HG03457 (cell line): ENCODE measurements at regions not wholly inside any gene's neighbourhood (a gene's known extent, or its start where the extent isn't known, plus 50 kb on each side); places are given as distances from the start of the nearest gene placed in this dataset.
"Not testable (repeated sequence)": the region's sequence is repeated elsewhere in the genome, so short reads cannot be mapped to it uniquely, and the experiment has no call there.

Source experiments
- ATAC-seq: cut with Tn5 transposase; IDR thresholded peaks from one replicate; pipeline ENCODE4 v1.9.1; 2021; ENCODE audit warnings: moderate number of reproducible peaks; ENCODE audit not compliant: unreplicated experiment

DNA sequence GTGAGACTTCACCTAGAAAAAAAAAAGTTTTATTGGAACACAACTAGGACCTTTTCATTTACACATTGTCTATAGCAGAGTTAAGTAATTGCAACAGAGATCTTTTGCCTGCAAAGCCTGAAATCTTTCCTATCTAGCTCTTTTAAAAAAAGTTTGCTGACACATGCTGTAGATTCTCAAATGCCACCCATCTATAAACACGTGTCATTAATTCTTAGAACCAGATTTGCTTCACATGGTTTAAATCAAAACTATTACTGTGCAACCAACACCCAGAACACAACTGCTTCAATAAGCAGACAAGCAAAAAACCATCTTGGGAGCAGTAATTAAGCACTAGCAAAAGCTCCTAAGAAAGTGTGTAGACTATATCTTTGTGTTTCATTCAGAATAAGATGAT is 55.0 kb downstream of the OXSM start:
- ATAC-seq: no peak

DNA sequence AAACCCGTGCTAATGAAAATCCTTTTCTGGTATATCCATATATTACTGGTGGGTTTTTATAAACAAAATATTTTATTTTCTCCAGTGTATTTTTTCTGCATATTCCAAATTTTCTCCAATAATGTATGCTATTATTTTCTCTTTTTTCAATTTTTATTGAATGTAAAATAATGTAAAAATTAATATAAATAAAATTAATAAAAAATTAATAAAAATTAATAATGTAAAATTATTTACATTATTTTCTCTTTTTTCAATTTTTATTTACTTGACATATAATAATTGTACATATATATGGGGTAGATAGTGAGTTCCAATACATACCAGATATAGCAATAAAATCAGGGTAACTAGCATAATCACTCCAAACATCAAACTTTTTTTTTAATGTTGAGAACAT is 56.4 kb downstream of the OXSM start:
- ATAC-seq: no peak

DNA sequence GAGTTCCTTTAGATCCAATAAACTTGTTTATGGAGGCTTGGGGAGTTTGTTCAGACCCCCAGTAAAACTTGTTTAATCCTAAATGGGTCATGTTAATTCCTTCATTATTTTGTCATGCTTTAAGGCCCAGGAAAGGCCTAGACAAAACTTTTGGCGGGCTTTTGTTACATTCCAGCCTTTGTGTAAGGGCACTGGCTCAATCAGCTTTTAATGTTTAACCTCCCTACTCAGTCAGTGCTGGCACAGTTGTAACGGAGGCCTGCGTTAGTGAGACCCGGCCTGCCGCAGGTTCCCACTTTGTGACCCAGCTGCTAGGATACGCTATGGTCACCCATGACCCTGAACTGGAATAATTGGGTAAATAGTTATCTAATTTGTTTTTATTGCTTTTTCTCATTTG is 59.2 kb downstream of the OXSM start:
- ATAC-seq: no peak

DNA sequence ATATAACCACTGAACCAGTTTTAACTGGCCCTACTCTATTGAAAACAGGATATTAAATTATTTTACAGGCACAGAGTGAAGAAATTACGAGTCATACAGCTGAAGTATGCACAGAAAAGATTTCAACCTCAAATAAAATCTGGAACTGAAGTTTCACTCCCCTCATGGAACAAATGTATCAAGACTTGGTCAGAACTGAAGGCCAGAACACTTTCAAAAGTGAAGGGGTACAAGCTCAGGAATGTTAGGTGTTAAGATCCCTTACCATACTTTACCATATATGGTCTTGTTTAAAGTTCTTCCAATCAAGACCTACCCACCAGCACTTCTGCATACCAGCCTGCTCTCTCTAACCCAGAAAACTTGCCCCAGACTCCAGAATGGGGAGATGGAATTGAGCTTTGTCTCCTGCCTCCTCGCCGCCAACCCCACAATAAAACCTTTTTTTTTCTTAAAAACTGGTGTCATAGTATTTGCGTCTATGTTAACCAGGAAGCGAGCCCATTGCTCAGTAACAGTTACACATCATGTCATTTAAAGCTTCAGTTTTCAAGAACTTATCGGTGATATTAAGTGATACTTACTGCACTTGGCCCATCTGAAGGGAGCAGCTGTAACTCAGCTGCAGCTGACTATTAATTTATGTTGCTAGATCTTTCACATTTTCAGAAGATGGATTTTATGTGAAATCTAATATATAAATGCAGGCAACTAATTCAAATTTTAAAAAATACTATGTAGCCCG is 59.9 kb downstream of the OXSM start:
- ATAC-seq: no peak

DNA sequence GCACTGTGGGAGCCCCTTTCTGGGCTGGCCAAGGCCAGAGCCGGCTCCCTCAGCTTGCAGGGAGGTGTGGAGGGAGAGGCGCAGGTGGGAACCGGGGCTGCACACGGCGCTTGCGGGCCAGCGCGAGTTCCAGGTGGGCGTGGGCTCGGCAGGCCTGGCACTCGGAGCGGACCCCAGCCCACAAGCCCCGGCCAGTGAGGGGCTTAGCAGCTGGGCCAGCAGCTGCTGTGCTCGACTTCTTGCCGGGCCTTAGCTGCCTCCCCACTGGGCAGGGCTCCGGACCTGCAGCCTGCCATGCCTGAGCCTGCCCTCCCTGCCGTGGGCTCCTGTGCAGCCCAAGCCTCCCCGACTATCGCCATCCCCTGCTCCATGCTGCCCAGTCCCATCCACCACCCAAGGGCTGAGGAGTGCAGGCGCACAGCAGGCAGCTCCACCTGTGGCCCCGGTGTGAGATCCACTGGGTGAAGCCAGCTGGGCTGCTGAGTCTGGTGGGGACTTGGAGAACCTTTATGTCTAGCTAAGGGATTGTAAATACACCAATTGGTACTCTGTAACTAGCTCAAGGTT is 61.9 kb downstream of the OXSM start:
- not testable (repeated sequence) for ATAC-seq

DNA sequence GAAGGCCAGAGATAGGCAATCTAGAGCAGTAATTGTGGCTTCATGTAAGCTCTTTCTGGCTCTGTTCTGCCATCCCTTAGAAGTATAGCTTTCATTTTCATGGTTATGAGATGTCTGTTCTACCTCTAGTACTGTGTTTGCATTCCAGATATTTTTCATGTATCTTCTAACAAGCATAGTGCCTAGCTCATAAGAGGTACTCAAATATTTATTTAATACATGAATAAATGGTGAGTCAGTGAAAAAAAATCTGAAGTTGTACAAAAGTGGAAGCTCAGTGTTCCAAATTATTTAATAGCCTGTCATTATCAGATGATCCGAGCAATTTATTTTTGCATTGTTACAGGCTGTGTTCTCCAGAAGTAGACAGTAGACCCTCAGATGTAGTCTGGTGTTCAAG is 64.3 kb downstream of the OXSM start:
- no peak for ATAC-seq

DNA sequence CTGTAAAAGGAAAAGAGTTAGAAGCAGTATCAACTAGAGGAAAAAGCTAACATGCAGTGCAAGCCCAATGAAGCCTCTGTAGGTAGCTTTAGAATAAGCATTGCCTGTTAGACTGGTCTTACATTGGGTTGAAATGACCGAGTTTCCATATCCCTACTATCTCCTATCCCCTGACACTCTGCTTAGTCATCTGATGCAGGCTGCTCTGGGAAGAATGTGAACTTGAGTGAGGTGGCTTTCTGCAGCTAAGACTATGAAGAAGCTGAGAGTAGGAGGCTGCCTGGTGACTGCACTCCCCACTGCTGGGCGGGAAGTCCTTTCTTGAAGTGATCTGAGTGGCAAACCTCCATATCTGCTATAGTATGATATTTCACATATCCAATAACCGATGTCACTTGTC is 64.7 kb downstream of the OXSM start:
- no peak for ATAC-seq

DNA sequence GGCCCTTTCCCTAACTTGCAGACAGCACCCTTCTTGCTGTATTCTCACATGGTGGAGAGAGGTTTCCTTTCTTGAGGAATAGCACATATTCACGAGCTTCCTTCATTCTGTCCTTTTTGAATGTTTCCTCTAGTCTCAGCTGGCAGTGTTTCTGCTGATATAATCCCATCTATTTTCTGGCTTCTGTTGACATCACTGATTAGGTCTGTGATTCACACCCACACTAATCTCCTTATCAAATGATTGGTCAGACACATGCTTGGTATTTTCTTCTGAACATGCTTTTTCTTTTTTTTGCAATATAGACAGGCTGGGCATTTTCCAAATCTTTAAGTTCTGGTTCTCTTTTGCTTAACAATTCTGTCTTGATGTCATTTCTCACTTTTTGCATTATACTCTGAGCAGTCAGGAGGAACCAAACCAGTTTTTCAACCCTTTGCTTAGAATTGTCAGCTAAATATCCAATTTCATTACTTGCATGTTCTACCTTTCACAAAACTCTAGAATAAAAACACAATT is 65.4 kb downstream of the OXSM start:
- ATAC-seq: no peak

DNA sequence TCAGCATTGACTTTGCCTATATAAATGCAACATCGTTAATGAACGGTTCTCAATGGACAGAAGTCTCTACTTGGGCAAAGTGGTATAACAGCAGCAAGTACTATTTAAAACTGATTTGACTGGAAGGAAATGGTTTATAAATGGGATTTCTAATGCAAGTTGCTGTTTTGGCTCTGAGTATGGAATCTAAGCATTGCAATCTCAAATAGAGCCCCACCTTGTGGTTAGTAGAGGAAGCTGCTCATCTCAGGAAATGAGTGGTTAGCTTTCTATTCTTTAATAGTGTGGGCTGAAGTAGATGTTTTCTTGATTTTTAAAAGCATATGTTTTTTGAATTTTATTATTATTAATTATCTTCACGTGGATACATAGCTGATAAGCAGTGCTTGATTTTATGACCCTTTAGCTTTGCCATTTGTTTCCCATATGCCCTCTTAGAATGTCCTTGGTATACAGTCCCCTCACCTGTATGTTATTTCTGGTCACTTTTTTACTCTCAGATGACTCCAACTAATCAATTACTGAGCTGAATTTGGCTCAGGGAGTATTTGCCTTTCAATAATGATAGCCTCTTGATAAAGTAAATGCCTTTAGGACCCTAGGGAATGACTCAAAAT is 67.1 kb downstream of the OXSM start:
- peak; percentile 95 for ATAC-seq

DNA sequence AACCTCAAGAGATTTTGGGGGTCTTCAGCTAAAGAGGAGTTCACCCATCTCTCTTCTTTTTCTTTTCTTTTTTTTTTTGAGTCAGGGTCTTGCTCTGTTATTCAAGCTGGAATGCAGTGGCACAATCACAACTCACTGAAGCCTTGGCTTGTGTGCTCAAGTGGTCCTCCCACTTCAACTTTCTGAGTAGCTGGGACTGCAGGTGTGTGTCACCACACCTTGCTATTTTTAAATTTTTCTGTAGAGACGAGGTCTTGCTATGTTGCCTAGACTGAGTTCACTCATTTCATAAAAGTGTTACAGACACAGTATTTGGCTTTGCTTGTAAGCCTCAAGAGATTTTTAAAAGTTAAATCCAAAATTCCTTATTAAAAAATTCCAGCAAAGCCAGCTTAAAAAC is 71.7 kb downstream of the OXSM start:
- no peak for ATAC-seq

DNA sequence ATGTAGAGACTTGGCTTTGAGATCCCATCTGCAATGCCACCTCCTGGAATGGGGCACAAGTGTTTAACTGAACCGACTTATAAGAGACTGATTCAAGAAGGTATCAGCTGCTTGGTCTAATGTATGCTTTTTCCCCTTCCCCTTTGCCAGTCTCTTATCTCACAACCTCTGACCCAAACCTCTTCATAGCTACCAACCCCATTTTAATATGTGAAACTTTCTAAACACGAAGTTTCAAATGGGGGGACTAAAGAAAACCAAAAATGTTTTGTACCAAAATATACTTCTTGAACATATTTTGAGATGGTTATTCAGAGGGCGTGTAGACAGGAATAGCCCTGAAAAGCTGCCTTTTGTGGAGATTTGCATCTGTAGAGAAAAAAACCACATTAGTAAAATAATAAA is 73.1 kb downstream of the OXSM start:
- ATAC-seq: no peak

DNA sequence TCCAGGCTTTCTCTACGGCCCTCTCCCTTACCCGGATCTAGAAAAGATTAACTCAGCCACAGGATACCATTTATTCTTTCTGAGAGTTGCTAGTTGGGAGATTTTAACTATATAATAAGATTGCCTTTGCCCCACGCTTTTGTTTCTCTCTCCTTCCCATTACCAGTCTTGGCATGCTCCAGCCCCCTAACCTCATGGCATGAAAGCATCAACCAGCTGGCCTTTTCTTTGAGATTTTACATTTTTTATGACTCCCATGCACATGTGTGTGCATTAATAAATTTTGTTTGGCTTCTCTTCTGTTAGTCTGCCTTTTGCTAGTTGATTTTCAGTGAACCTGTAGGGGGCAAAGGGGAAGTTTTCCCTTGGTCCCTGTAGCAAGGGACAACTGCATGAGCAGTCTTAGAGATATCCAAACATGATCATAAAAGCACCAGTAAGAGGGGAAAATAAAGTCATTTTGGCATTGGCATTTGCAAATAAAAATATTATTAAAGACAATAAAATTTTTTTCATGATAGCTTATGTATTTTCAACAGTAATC is 73.6 kb downstream of the OXSM start:
- ATAC-seq: no peak

DNA sequence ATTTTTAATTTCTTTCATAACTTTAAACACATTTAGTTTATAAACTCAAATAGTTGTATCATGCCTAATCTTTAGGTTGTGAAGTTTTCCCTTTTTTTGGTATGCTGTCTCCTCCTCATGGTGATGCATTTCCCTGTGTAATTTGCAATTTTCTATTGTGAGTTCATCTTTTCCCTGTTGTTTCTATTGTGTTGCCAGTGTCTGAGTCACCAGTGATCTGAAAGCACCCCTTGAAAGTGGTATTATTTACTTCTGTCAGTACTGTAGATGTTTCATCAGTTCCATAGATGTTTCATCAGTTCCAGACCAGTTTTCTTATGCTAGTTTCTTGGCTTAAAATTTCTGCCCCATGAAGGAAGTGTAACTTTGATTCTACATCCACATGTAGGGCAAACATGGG is 80.6 kb downstream of the OXSM start:
- ATAC-seq: no peak

DNA sequence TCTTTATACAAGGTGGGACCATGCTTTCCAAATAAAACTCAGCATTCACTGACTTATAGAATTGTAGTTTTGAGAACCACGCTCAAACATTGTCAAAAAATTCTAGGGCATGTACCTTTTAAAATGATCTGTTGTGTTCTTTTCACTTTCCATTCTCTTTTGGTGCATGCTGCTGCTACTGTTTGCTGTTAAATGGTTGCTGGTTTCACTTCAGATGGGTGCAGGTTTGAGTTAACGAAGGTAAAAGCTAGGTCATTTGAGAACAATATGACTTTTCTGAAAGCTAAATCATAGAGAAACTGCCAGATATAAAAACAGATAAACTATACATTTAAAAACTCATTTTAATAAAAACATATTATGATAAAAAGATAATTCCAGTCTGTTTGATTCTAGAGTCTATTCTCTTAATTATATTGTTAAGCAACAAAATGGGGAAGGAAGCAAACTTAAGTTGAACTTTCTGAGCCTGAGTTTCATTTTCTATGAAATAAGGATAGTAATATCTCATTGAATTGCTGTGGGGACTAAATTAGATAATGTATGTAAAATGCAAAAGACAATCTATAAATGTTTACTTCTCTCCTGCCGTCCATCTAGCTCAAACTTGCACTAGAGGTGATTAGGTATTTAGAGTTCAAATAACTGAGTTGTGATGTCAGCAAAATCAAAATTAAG is 82.4 kb downstream of the OXSM start:
- no peak for ATAC-seq

DNA sequence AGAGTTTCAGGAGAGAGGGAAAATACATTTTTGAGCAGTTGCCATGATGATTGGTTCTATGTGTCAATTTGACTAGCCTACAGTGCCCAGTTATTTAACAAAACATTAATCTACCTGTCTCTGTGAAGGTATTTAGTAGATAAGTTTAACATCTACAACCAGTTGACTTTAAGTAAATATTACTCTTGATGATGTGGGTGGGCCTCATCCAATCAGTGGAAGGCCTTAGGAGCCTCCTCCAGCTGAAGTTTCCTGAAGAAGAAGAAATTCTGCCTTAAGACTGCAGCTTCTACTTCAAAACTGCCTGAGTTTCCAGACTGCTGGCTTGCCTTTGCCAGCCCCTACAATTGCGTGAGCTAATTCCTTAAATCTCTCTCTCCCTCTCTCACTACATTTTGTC is 93.6 kb downstream of the OXSM start:
- no peak for ATAC-seq

DNA sequence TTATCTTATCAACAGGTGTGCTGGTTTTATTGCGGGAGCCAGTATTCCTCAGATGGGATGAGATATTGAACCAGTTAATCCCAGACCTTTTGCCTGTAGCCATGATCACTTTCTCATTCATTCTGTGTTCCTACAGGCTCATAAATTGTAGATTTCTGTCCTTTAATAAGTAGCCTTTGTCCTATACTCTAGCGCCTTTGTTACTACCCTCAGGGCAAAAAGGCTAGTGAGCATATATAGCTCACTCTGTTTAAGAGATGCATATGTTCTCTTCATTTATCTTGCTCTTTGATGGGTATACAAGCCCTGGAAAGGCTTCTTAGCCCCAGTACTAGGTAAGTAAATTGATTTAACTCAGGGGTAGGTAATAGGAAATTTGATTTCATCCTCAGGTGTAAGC is 95.1 kb downstream of the OXSM start:
- ATAC-seq: no peak

DNA sequence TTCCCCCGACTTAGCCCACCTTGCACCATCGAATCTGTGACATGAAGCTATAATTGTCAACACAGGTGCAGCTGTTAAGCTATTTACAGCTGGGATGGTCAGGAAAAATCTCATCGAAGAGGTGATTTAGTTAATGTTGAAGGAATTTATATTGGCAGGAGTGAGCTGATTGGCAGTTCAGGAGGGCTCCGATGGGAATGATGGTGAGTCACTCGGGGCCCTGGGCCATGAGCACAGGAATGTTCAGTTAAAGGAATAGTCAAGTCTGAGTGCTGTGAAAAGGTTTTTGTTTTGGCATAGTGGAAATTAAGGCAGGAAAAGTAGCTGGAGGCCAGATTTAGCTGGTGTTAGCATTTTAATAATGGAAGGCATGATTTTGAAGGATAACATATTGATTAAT is 95.7 kb downstream of the OXSM start:
- ATAC-seq: no peak

DNA sequence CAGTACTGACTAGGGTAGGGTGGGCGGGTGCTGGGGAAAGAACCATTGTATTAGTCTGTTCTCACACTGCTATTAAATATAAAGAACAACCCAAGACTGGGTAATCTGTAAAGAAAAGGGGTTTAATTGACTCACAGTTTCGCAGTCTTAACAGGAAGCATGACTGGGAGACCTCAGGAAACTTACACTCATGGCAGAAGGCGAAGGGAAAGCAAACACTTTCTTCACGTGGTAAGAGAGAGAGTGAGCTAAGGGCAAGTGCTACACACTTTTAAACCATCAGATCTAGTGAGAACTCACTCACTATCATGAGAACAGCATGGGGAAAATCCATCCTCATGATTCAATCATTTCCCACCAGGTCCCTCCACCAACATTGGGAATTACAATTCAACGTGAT is 98.0 kb downstream of the OXSM start:
- ATAC-seq: no peak

DNA sequence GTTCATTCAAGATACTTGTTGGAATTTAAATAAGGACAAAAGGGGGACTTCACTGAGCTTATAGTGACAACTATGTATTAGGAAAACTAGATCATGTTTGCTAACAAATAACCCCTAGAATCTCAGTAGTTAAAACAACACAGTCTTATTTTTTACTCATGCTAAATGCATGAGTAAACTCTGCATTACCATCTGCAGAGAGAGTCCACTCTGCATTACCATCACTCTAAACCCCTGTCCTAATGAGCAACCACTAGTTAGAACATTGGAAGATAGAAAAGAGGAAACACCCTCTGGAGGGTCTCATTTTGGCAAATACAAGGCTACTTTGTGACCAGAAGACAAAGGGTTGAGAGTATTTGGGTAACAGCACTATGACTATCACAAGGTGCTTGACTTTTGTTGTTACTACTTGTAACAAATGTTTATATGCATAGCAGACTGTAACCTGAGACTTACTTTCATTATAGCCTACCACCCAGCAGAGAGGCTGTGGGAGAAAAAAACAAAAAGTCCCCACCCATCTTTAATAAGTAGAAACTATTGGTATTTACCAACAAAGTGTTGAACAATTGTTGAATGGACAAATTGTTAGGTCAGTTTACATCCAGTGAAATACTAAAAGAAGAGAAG is 99.1 kb downstream of the OXSM start:
- ATAC-seq: no peak

DNA sequence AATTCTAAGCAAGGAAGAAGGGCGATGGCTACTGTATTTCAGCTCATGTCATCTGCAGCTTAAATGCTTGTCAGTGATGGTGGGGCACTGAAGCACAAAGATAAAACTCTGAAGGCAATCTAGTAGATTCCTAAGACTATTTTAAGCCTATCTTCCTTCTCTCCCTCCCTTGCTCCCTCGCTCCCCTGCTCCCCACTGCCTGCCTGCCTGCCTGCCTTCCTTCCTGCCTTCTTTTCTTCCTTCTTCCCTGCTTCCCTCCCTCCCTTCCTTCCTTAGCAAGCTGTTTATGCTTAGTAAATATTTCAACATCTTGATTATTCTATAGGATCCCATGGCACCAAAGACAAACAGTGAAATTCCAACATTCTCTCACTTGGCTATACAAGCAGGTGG is 99.6 kb downstream of the OXSM start:
- no peak for ATAC-seq

DNA sequence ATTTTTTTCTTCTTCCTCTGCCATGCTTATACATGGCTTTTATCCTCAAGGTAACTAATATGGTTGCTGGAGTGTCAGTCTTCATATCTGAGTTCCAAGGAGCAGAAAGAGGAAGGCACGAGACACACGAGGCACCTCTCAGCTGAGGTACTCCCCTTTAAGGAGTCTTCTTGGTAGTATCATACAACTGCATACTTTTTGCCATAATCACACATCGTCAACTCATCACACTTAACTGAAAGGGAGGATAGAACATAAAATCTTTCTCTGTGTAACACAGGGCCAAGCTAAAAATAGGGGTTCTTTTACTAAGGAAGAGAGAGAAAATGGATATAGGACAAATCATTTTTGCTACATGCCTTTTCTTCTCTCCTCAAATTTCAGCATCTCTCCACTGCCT is 104.2 kb downstream of the OXSM start:
- ATAC-seq: no peak
